SU-DHL-6 (cell line): ENCODE measurements at regions not wholly inside any gene's neighbourhood (a gene's known extent, or its start where the extent isn't known, plus 50 kb on each side); places are given as distances from the start of the nearest gene placed in this dataset.

Experiments used
- CTCF ChIP-seq: fragments of 200-600 bp; sonication (generic); IDR thresholded peaks from one replicate; pipeline ENCODE4 v1.5.1; 2017; ENCODE audit warnings: antibody characterized with exemption, mild to moderate bottlenecking, low read length, moderate library complexity; ENCODE audit not compliant: insufficient read depth, poor library complexity, severe bottlenecking
- EZH2phosphoT487 ChIP-seq: fragments of 200-600 bp; sonication (generic), shearing (Covaris generic); conservative IDR thresholded peaks from 2 replicates; pipeline ENCODE4 v1.6.1; 2018; ENCODE audit warnings: mild to moderate bottlenecking, antibody characterized with exemption, low read length, moderate library complexity, mixed read lengths

GRCh38 chr5:112532654-112533360, 113.7 kb upstream of the EPB41L4A start:
- no peak for TF ChIP-seq CTCF
- TF ChIP-seq EZH2phosphoT487, result no peak
